ENCODE measurements at regions not wholly inside any gene's neighbourhood (a gene's known extent, or its start where the extent isn't known, plus 50 kb on each side); places are given as distances from the start of the nearest gene placed in this dataset.
A peak's percentile ranks its signal among the peaks of the same experiment; 100 is the strongest.

- FAIRE-seq (peak; percentile 4), DNase-seq (ENCODE audit: low read depth, low spot score) (peak; percentile 44)
- POLR2A ChIA-PET: no interaction called here
- Histone ChIP-seq H3K9ac (replicated peaks; ENCODE audit: extremely low read depth, insufficient read depth, low read length) (peak overlapping the region; percentile 29), H4K20me1 (replicated peaks; ENCODE audit: control insufficient read depth, extremely low read depth, insufficient read depth, low read length) (no peaks in the 10 kb centered on the region), H3K9me1 (replicated peaks; ENCODE audit: control insufficient read depth, extremely low read depth, insufficient read depth, low read length) (no peaks in the 10 kb centered on the region), H3K27me3 (ENCODE audit: control insufficient read depth in 2 of 2, insufficient read depth in 2 of 2, low read length in 2 of 2) (peaks cover 0 to 3% of the 10 kb centered on the region in 2 experiments), H3K4me1 (ENCODE audit: control insufficient read depth, extremely low read depth, insufficient read depth, low read length) (peaks cover 14% of the 10 kb centered on the region), H3K4me2 (ENCODE audit: insufficient read depth, low read length) (peak overlapping the region; percentile 99), H3K79me2 (ENCODE audit: control insufficient read depth, insufficient read depth, low read length) (no peaks in the 10 kb centered on the region), H3K9me3 (replicated peaks; ENCODE audit: control insufficient read depth, insufficient read depth, low read length) (no peaks in the 10 kb centered on the region), H3K4me3 (replicated peaks in 1 of 3; ENCODE audit: insufficient read depth in 1 of 3, low read depth in 1 of 3, low read length in 3 of 3) (peak overlapping the region; percentile 57 to 82 (median 65)), H3K36me3 (ENCODE audit: control insufficient read depth in 2 of 2, extremely low read depth in 1 of 2, insufficient read depth in 2 of 2, low read length in 2 of 2) (no peaks in the 10 kb centered on the region), H2AFZ (ENCODE audit: low read depth, low read length) (peak overlapping the region; percentile 89), H3K27ac (ENCODE audit: insufficient read depth, low read depth, low read length) (no peak overlapping the region)
- no TSS peak for BruUV-seq (replicated peaks)
- dilution Hi-C loops (cut with MboI; ENCODE audit: extremely low pct_ligation_motif_present, low sequenced_read_pairs) (no loop called here), intact Hi-C loops (cut with micrococcal nuclease) (loop anchor here (2.0 kb wide), 2 partner anchors 55 to 121 kb away; no protein-coding TSS in a partner anchor)
- CTCF ChIA-PET: interaction anchor here (1.3 to 2.8 kb wide), 5 partner anchors 15 to 54 kb away, joined by 3 to 23 read pairs (median 6); partner anchors contain the start of genes PAIP2B and ZNF638
- TF ChIP-seq, protein P1, sequence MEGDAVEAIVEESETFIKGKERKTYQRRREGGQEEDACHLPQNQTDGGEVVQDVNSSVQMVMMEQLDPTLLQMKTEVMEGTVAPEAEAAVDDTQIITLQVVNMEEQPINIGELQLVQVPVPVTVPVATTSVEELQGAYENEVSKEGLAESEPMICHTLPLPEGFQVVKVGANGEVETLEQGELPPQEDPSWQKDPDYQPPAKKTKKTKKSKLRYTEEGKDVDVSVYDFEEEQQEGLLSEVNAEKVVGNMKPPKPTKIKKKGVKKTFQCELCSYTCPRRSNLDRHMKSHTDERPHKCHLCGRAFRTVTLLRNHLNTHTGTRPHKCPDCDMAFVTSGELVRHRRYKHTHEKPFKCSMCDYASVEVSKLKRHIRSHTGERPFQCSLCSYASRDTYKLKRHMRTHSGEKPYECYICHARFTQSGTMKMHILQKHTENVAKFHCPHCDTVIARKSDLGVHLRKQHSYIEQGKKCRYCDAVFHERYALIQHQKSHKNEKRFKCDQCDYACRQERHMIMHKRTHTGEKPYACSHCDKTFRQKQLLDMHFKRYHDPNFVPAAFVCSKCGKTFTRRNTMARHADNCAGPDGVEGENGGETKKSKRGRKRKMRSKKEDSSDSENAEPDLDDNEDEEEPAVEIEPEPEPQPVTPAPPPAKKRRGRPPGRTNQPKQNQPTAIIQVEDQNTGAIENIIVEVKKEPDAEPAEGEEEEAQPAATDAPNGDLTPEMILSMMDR (IDR thresholded peaks at IDR 0.05; ENCODE audit: extremely low read depth in 1 of 2, insufficient read depth in 1 of 2, low read depth in 1 of 2, low read length in 2 of 2): peak; percentile 40 to 48
- TF ChIP-seq MYC (IDR thresholded peaks at IDR 0.05; ENCODE audit: low read depth, low read length): no peak
These were observed 50.7 kb upstream of the PAIP2B start for GRCh38 chr2:71277536-71278103.

- dilution Hi-C loops (cut with MboI; ENCODE audit: extremely low pct_ligation_motif_present, low sequenced_read_pairs): no loop called here
- H2AFZ ChIP-seq (ENCODE audit: low read depth, low read length): peak overlapping the region; percentile 89
- H4K20me1 ChIP-seq (replicated peaks; ENCODE audit: control insufficient read depth, extremely low read depth, insufficient read depth, low read length): no peaks in the 10 kb centered on the region
- H3K27me3 ChIP-seq (ENCODE audit: control insufficient read depth in 2 of 2, insufficient read depth in 2 of 2, low read length in 2 of 2): peaks cover under 1 to 8% of the 10 kb centered on the region in 2 experiments
- H3K4me3 ChIP-seq (replicated peaks in 1 of 3; ENCODE audit: insufficient read depth in 1 of 3, low read depth in 1 of 3, low read length in 3 of 3): peak overlapping the region; percentile 57 to 82 (median 65)
- intact Hi-C loops (cut with micrococcal nuclease): loop anchor here (2.0 kb wide), 2 partner anchors 56 to 120 kb away; no protein-coding TSS in a partner anchor
- TF ChIP-seq FOS (IDR thresholded peaks at IDR 0.05; ENCODE audit: borderline replicate concordance, insufficient read depth, low read length): no peak
- no peak for TF ChIP-seq EZH2 (IDR thresholded peaks at IDR 0.05; ENCODE audit: borderline replicate concordance, low read depth, low read length, severe bottlenecking)
- TF ChIP-seq GATA2 (IDR thresholded peaks at IDR 0.05; ENCODE audit: insufficient read depth, insufficient read length, low read depth, low read length): no peak
- TF ChIP-seq MAX (IDR thresholded peaks at IDR 0.05; ENCODE audit: insufficient read depth, insufficient read length): no peak
- no peak for TF ChIP-seq MYC (IDR thresholded peaks at IDR 0.05; ENCODE audit: low read depth, low read length)
- TF ChIP-seq POLR2AphosphoS5 (IDR thresholded peaks at IDR 0.05; ENCODE audit: insufficient read depth, low read depth, low read length): no peak
- TF ChIP-seq POLR2A (IDR thresholded peaks at IDR 0.05; ENCODE audit: low read depth, low read length): no peak
- TF ChIP-seq, protein P1 (IDR thresholded peaks at IDR 0.05; ENCODE audit: extremely low read depth in 1 of 2, insufficient read depth in 1 of 2, low read depth in 1 of 2, low read length in 2 of 2): no peak
- no peaks in the 10 kb centered on the region for H3K9me3 ChIP-seq (replicated peaks; ENCODE audit: control insufficient read depth, insufficient read depth, low read length)
- H3K4me2 ChIP-seq (ENCODE audit: insufficient read depth, low read length): peak overlapping the region; percentile 99
- H3K9ac ChIP-seq (replicated peaks; ENCODE audit: extremely low read depth, insufficient read depth, low read length): peak overlapping the region; percentile 29
- ChIA-PET POLR2A (no interaction called here), CTCF (interaction anchor here (1.0 to 2.8 kb wide), 6 partner anchors 15 to 54 kb away, joined by 3 to 23 read pairs (median 6); partner anchors contain the start of genes PAIP2B and ZNF638)
- no peak overlapping the region for H3K27ac ChIP-seq (ENCODE audit: insufficient read depth, low read depth, low read length)
- H3K79me2 ChIP-seq (ENCODE audit: control insufficient read depth, insufficient read depth, low read length): no peaks in the 10 kb centered on the region
- DNase-seq (ENCODE audit: low read depth, low spot score): no peak
- TSS peak; percentile 7 for BruUV-seq (replicated peaks)
- no peak for FAIRE-seq
- no peaks in the 10 kb centered on the region for H3K9me1 ChIP-seq (replicated peaks; ENCODE audit: control insufficient read depth, extremely low read depth, insufficient read depth, low read length)
- H3K36me3 ChIP-seq (ENCODE audit: control insufficient read depth in 2 of 2, extremely low read depth in 1 of 2, insufficient read depth in 2 of 2, low read length in 2 of 2): no peaks in the 10 kb centered on the region
- peaks cover 14% of the 10 kb centered on the region for H3K4me1 ChIP-seq (ENCODE audit: control insufficient read depth, extremely low read depth, insufficient read depth, low read length)
These were observed 50.2 kb upstream of the PAIP2B start for GRCh38 chr2:71277147-71277475.
